HT1080 (cell line): ENCODE measurements at regions not wholly inside any gene's neighbourhood (a gene's known extent, or its start where the extent isn't known, plus 50 kb on each side); places are given as distances from the start of the nearest gene placed in this dataset.
"Not testable (repeated sequence)": the region's sequence is repeated elsewhere in the genome, so short reads cannot be mapped to it uniquely, and the experiment has no call there.

Experiments used
- DNase-seq: peaks from one replicate; pipeline ENCODE4 v3.0.0-alpha.2; 2015; ENCODE audit warnings: low read depth

- peak; percentile 70 for DNase-seq
Observed at GRCh38 chr7:54252256-54253035, 289.7 kb upstream of the VSTM2A start.

- no peak for DNase-seq
Observed at GRCh38 chr7:54253036-54253373, 289.2 kb upstream of the VSTM2A start.

- DNase-seq = no peak
Observed at GRCh38 chr7:54255242-54255641, 286.9 kb upstream of the VSTM2A start.

GRCh38 chr7:54259185-54259584 is 283.0 kb upstream of the VSTM2A start:
- no peak for DNase-seq

GRCh38 chr7:54260941-54261371 is 281.2 kb upstream of the VSTM2A start:
- peak; percentile 86 for DNase-seq

- DNase-seq = no peak
Observed at GRCh38 chr7:54278847-54279246, 263.3 kb upstream of the VSTM2A start.

- DNase-seq = no peak
Observed at GRCh38 chr7:54292171-54292925, 249.8 kb upstream of the VSTM2A start.

- no peak for DNase-seq
Observed at GRCh38 chr7:54299426-54299825, 242.7 kb upstream of the VSTM2A start.

GRCh38 chr7:54315955-54316354 is 226.2 kb upstream of the VSTM2A start:
- not testable (repeated sequence) for DNase-seq

GRCh38 chr7:54326592-54327167 is 215.5 kb upstream of the VSTM2A start:
- DNase-seq = no peak

- no peak for DNase-seq
Observed at GRCh38 chr7:54330216-54330800, 211.9 kb upstream of the VSTM2A start.

- DNase-seq = no peak
Observed at GRCh38 chr7:54331311-54331710, 210.9 kb upstream of the VSTM2A start.

GRCh38 chr7:54332301-54332700 is 209.9 kb upstream of the VSTM2A start:
- no peak for DNase-seq

- DNase-seq = no peak
Observed at GRCh38 chr7:54333952-54334351, 208.2 kb upstream of the VSTM2A start.

- DNase-seq = no peak
Observed at GRCh38 chr7:54336800-54337199, 205.4 kb upstream of the VSTM2A start.

- DNase-seq = no peak
Observed at GRCh38 chr7:54337466-54337865, 204.7 kb upstream of the VSTM2A start.

GRCh38 chr7:54338319-54338718 is 203.9 kb upstream of the VSTM2A start:
- DNase-seq = no peak

GRCh38 chr7:54339073-54339472 is 203.1 kb upstream of the VSTM2A start:
- no peak for DNase-seq

GRCh38 chr7:54342458-54342857 is 199.7 kb upstream of the VSTM2A start:
- no peak for DNase-seq

- DNase-seq = no peak
Observed at GRCh38 chr7:54343511-54343910, 198.7 kb upstream of the VSTM2A start.

GRCh38 chr7:54345746-54346145 is 196.4 kb upstream of the VSTM2A start:
- DNase-seq = no peak

- peak; percentile 73 for DNase-seq
Observed at GRCh38 chr7:54349229-54349628, 192.9 kb upstream of the VSTM2A start.
